ENCODE measurements at regions not wholly inside any gene's neighbourhood (a gene's known extent, or its start where the extent isn't known, plus 50 kb on each side); places are given as distances from the start of the nearest gene placed in this dataset.
"Not testable (repeated sequence)": the region's sequence is repeated elsewhere in the genome, so short reads cannot be mapped to it uniquely, and the experiment has no call there.

- Mint-ChIP-seq H3K9me3 (peaks cover 0 to 1% (median 0%) of the 10 kb centered on the region in 7 donors), H3K4me1 (no peaks in the 10 kb centered on the region), H3K27me3 (no peaks in the 10 kb centered on the region), H3K27ac (peak overlapping the region in 2 of 3 donors; percentile 13 to 86), H3K36me3 (no peaks in the 10 kb centered on the region), H3K4me3 (no peak overlapping the region)
- Histone ChIP-seq H3K4me3 (ENCODE audit: low read depth, low read length) (no peak overlapping the region), H3K36me3 (ENCODE audit: control insufficient read depth, insufficient read depth, low read length) (no peaks in the 10 kb centered on the region), H3K27me3 (ENCODE audit: control insufficient read depth, insufficient read depth, low read length) (no peaks in the 10 kb centered on the region), H3K4me1 (ENCODE audit: control insufficient read depth, insufficient read depth, low read length, poor library complexity, severe bottlenecking) (no peaks in the 10 kb centered on the region), H3K27ac (ENCODE audit: insufficient read depth, low read length, poor library complexity, severe bottlenecking) (no peak overlapping the region), H3K9me3 (ENCODE audit: control insufficient read depth in 2 of 2, low read length in 2 of 2) (no peaks in the 10 kb centered on the region)
- DNase-seq (peak in 1 of 3 donors; percentile 6), ATAC-seq (ENCODE audit: low read depth in 2 of 2) (no peak)
Measured at GRCh38 chr10:125521721-125522680, 161.0 kb downstream of the TEX36 start.

- Mint-ChIP-seq H3K9me3 (peaks cover 0 to 2% (median 0%) of the 10 kb centered on the region in 7 donors), H3K27me3 (no peaks in the 10 kb centered on the region), H3K36me3 (no peaks in the 10 kb centered on the region), H3K4me3 (no peak overlapping the region), H3K27ac (no peak overlapping the region), H3K4me1 (no peaks in the 10 kb centered on the region)
- H3K4me1 ChIP-seq (ENCODE audit: control insufficient read depth, insufficient read depth, low read length, poor library complexity, severe bottlenecking): no peaks in the 10 kb centered on the region
- H3K27me3 ChIP-seq (ENCODE audit: control insufficient read depth, insufficient read depth, low read length): no peaks in the 10 kb centered on the region
- H3K27ac ChIP-seq (ENCODE audit: insufficient read depth, low read length, poor library complexity, severe bottlenecking): no peak overlapping the region
- ATAC-seq (ENCODE audit: low read depth in 2 of 2): no peak
- H3K9me3 ChIP-seq (ENCODE audit: control insufficient read depth in 2 of 2, low read length in 2 of 2): no peaks in the 10 kb centered on the region
- no peaks in the 10 kb centered on the region for H3K36me3 ChIP-seq (ENCODE audit: control insufficient read depth, insufficient read depth, low read length)
- no peak for DNase-seq
- no peak overlapping the region for H3K4me3 ChIP-seq (ENCODE audit: low read depth, low read length)
Measured at GRCh38 chr10:125520968-125521367, 162.0 kb downstream of the TEX36 start.

GRCh38 chr10:125518397-125518796, 164.6 kb downstream of the TEX36 start:
- H3K9me3 ChIP-seq (ENCODE audit: control insufficient read depth in 2 of 2, low read length in 2 of 2); H3K4me1 ChIP-seq (ENCODE audit: control insufficient read depth, insufficient read depth, low read length, poor library complexity, severe bottlenecking); H3K4me3 ChIP-seq (ENCODE audit: low read depth, low read length); H3K9me3 Mint-ChIP-seq; H3K27me3 Mint-ChIP-seq; H3K4me3 Mint-ChIP-seq; ATAC-seq (ENCODE audit: low read depth in 2 of 2); H3K27ac ChIP-seq (ENCODE audit: insufficient read depth, low read length, poor library complexity, severe bottlenecking); H3K27me3 ChIP-seq (ENCODE audit: control insufficient read depth, insufficient read depth, low read length); H3K36me3 Mint-ChIP-seq; H3K27ac Mint-ChIP-seq; DNase-seq; H3K36me3 ChIP-seq (ENCODE audit: control insufficient read depth, insufficient read depth, low read length); H3K4me1 Mint-ChIP-seq: not testable (repeated sequence)

GRCh38 chr10:125515571-125515970, 167.4 kb downstream of the TEX36 start:
- H3K36me3 Mint-ChIP-seq: no peaks in the 10 kb centered on the region
- ATAC-seq (ENCODE audit: low read depth in 2 of 2) (no peak), DNase-seq (no peak)
- H3K4me1 Mint-ChIP-seq: no peaks in the 10 kb centered on the region
- peaks cover 0 to 4% (median 0%) of the 10 kb centered on the region in 7 donors for H3K9me3 Mint-ChIP-seq
- no peak overlapping the region for H3K27ac Mint-ChIP-seq
- Histone ChIP-seq H3K4me3 (ENCODE audit: low read depth, low read length) (no peak overlapping the region), H3K4me1 (ENCODE audit: control insufficient read depth, insufficient read depth, low read length, poor library complexity, severe bottlenecking) (no peaks in the 10 kb centered on the region), H3K9me3 (ENCODE audit: control insufficient read depth in 2 of 2, low read length in 2 of 2) (no peaks in the 10 kb centered on the region), H3K36me3 (ENCODE audit: control insufficient read depth, insufficient read depth, low read length) (no peaks in the 10 kb centered on the region), H3K27ac (ENCODE audit: insufficient read depth, low read length, poor library complexity, severe bottlenecking) (no peak overlapping the region), H3K27me3 (ENCODE audit: control insufficient read depth, insufficient read depth, low read length) (no peaks in the 10 kb centered on the region)
- peaks cover 4% of the 10 kb centered on the region for H3K27me3 Mint-ChIP-seq
- peak overlapping the region in 1 of 4 donors; percentile 24 for H3K4me3 Mint-ChIP-seq

GRCh38 chr10:125514206-125515162, 168.5 kb downstream of the TEX36 start:
- Mint-ChIP-seq H3K36me3 (no peaks in the 10 kb centered on the region), H3K27me3 (peaks cover 4% of the 10 kb centered on the region), H3K27ac (peak overlapping the region in 2 of 3 donors; percentile 54 to 63), H3K9me3 (peaks cover 0 to 4% (median 0%) of the 10 kb centered on the region in 7 donors), H3K4me3 (no peak overlapping the region), H3K4me1 (no peaks in the 10 kb centered on the region)
- Histone ChIP-seq H3K27me3 (ENCODE audit: control insufficient read depth, insufficient read depth, low read length) (no peaks in the 10 kb centered on the region), H3K4me3 (ENCODE audit: low read depth, low read length) (no peak overlapping the region), H3K9me3 (ENCODE audit: control insufficient read depth in 2 of 2, low read length in 2 of 2) (no peaks in the 10 kb centered on the region), H3K27ac (ENCODE audit: insufficient read depth, low read length, poor library complexity, severe bottlenecking) (no peak overlapping the region), H3K36me3 (ENCODE audit: control insufficient read depth, insufficient read depth, low read length) (no peaks in the 10 kb centered on the region), H3K4me1 (ENCODE audit: control insufficient read depth, insufficient read depth, low read length, poor library complexity, severe bottlenecking) (no peaks in the 10 kb centered on the region)
- ATAC-seq (ENCODE audit: low read depth in 2 of 2) (no peak), DNase-seq (no peak)

GRCh38 chr10:125513429-125514182, 169.4 kb downstream of the TEX36 start:
- H3K9me3 ChIP-seq (ENCODE audit: control insufficient read depth in 2 of 2, low read length in 2 of 2): no peaks in the 10 kb centered on the region
- Mint-ChIP-seq H3K4me1 (no peaks in the 10 kb centered on the region), H3K27ac (peak overlapping the region in 1 of 3 donors; percentile 63), H3K36me3 (no peaks in the 10 kb centered on the region), H3K9me3 (peaks cover 0 to 4% (median 0%) of the 10 kb centered on the region in 7 donors), H3K27me3 (peaks cover 4% of the 10 kb centered on the region), H3K4me3 (no peak overlapping the region)
- H3K4me3 ChIP-seq (ENCODE audit: low read depth, low read length): no peak overlapping the region
- no peaks in the 10 kb centered on the region for H3K4me1 ChIP-seq (ENCODE audit: control insufficient read depth, insufficient read depth, low read length, poor library complexity, severe bottlenecking)
- no peak for ATAC-seq (ENCODE audit: low read depth in 2 of 2)
- H3K27ac ChIP-seq (ENCODE audit: insufficient read depth, low read length, poor library complexity, severe bottlenecking): no peak overlapping the region
- no peak for DNase-seq
- H3K27me3 ChIP-seq (ENCODE audit: control insufficient read depth, insufficient read depth, low read length): no peaks in the 10 kb centered on the region
- H3K36me3 ChIP-seq (ENCODE audit: control insufficient read depth, insufficient read depth, low read length): no peaks in the 10 kb centered on the region

GRCh38 chr10:125510998-125511397, 172.0 kb downstream of the TEX36 start:
- H3K27ac Mint-ChIP-seq: no peak overlapping the region
- Histone ChIP-seq H3K27me3 (ENCODE audit: control insufficient read depth, insufficient read depth, low read length) (no peaks in the 10 kb centered on the region), H3K4me3 (ENCODE audit: low read depth, low read length) (no peak overlapping the region), H3K9me3 (ENCODE audit: control insufficient read depth in 2 of 2, low read length in 2 of 2) (no peaks in the 10 kb centered on the region), H3K27ac (ENCODE audit: insufficient read depth, low read length, poor library complexity, severe bottlenecking) (no peak overlapping the region), H3K36me3 (ENCODE audit: control insufficient read depth, insufficient read depth, low read length) (no peaks in the 10 kb centered on the region), H3K4me1 (ENCODE audit: control insufficient read depth, insufficient read depth, low read length, poor library complexity, severe bottlenecking) (no peaks in the 10 kb centered on the region)
- no peak for ATAC-seq (ENCODE audit: low read depth in 2 of 2)
- H3K9me3 Mint-ChIP-seq: peaks cover 0 to 4% (median 0%) of the 10 kb centered on the region in 7 donors
- no peak for DNase-seq
- H3K4me1 Mint-ChIP-seq: no peaks in the 10 kb centered on the region
- H3K4me3 Mint-ChIP-seq: no peak overlapping the region
- no peaks in the 10 kb centered on the region for H3K36me3 Mint-ChIP-seq
- peaks cover 4% of the 10 kb centered on the region for H3K27me3 Mint-ChIP-seq
